HFF-Myc (cell line): ENCODE measurements at regions not wholly inside any gene's neighbourhood (a gene's known extent, or its start where the extent isn't known, plus 50 kb on each side); places are given as distances from the start of the nearest gene placed in this dataset.

Source experiments
- DNase-seq: peaks from one replicate; pipeline ENCODE4 v3.0.0-alpha.2; 2011; ENCODE audit warnings: low read depth; ENCODE audit errors: extremely low read depth
- H3K4me3 ChIP-seq: replicated peaks from 2 replicates; pipeline ENCODE4 v1.5.1; 2011; ENCODE audit warnings: low read depth, mild to moderate bottlenecking, control low read depth, low read length
- CTCF ChIP-seq: IDR thresholded peaks from 2 replicates; pipeline ENCODE4 v1.5.1; 2012; ENCODE audit warnings: mild to moderate bottlenecking, low read depth, low read length, control low read depth; ENCODE audit errors: missing control alignments

- H3K4me3 ChIP-seq, result no peak overlapping the region
- TF ChIP-seq CTCF, result no peak
- DNase-seq, result no peak
These were observed 97.6 kb upstream of the HTR2A start for GRCh38 chr13:46994492-46994891.

GRCh38 chr13:46992383-46992952, 95.6 kb upstream of the HTR2A start:
- no peak for DNase-seq
- no peak overlapping the region for H3K4me3 ChIP-seq
- TF ChIP-seq CTCF, result peak; percentile 44

- TF ChIP-seq CTCF, result no peak
- H3K4me3 ChIP-seq, result no peak overlapping the region
- no peak for DNase-seq
These were observed 87.0 kb upstream of the HTR2A start for GRCh38 chr13:46983881-46984280.

GRCh38 chr13:46982856-46983582, 86.2 kb upstream of the HTR2A start:
- TF ChIP-seq CTCF, result no peak
- no peak overlapping the region for H3K4me3 ChIP-seq
- no peak for DNase-seq

GRCh38 chr13:46975173-46975572, 78.3 kb upstream of the HTR2A start:
- no peak overlapping the region for H3K4me3 ChIP-seq
- no peak for TF ChIP-seq CTCF
- DNase-seq, result no peak

- no peak overlapping the region for H3K4me3 ChIP-seq
- TF ChIP-seq CTCF, result no peak
- no peak for DNase-seq
These were observed 71.6 kb upstream of the HTR2A start for GRCh38 chr13:46968450-46968849.
